OCI-LY1 (cell line): ENCODE measurements at regions not wholly inside any gene's neighbourhood (a gene's known extent, or its start where the extent isn't known, plus 50 kb on each side); places are given as distances from the start of the nearest gene placed in this dataset.

ENCODE experiments used
- EZH2 ChIP-seq: fragments of 200-600 bp; sonication (generic), shearing (Covaris generic); IDR thresholded peaks from 2 replicates; pipeline ENCODE4 v1.8.0; 2017; ENCODE audit warnings: borderline replicate concordance, mixed run types, mild to moderate bottlenecking, antibody characterized with exemption, low read length, moderate library complexity, mixed read lengths
- TF ChIP-seq, protein P1 (sequence below): fragments of 200-600 bp; sonication (generic), shearing (Covaris generic); IDR thresholded peaks from 2 replicates; pipeline ENCODE4 v1.5.1; 2017; ENCODE audit warnings: mild to moderate bottlenecking, antibody characterized with exemption, low read length, moderate library complexity, mixed read lengths

DNA sequence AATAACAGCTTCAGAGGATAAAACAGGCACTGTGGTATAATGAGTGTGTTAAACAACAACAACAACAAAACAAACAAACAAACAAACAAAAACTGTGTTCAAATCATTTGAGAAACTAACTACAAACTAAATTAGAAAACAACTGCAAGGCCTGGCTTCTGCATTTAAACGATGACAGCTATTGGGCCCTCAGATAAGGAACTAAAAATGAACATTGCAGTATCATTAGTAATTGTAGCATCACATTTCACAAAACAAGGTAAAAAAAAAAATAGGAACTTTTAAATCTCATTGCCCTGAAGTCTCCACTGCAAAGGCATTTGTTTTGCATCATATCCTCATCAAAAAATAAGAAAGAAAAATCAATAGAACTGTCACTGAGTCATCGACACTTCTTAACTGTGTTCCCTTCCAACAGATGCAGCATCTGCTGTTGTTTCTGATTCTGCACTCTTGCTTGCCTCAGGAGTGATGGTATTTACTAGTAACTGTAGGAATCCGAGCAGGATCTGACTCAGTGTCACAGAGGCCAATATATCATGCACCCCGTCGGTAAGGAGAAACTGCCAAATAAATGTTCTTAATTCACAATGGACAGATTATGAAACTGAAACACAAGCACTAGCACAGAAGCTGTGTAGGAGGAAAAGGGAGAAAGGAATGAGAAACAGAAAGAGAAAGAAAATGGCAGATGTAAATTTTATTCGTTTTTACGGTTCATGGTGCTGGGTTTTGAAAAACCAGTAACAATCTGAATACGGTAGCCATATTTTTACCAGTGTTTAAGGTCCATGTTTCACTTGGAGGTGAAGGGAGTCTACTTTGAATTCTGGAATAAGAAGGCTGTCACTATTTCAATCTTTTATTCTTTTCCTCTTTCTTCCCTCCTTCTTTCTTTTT lies 365.7 kb upstream of the EPHA7 start:
- TF ChIP-seq, protein P1, sequence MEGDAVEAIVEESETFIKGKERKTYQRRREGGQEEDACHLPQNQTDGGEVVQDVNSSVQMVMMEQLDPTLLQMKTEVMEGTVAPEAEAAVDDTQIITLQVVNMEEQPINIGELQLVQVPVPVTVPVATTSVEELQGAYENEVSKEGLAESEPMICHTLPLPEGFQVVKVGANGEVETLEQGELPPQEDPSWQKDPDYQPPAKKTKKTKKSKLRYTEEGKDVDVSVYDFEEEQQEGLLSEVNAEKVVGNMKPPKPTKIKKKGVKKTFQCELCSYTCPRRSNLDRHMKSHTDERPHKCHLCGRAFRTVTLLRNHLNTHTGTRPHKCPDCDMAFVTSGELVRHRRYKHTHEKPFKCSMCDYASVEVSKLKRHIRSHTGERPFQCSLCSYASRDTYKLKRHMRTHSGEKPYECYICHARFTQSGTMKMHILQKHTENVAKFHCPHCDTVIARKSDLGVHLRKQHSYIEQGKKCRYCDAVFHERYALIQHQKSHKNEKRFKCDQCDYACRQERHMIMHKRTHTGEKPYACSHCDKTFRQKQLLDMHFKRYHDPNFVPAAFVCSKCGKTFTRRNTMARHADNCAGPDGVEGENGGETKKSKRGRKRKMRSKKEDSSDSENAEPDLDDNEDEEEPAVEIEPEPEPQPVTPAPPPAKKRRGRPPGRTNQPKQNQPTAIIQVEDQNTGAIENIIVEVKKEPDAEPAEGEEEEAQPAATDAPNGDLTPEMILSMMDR: no peak
- TF ChIP-seq EZH2: no peak
